Activated gamma-delta T cell (primary cell): ENCODE measurements at regions not wholly inside any gene's neighbourhood (a gene's known extent, or its start where the extent isn't known, plus 50 kb on each side); places are given as distances from the start of the nearest gene placed in this dataset.
"Not testable (repeated sequence)": the region's sequence is repeated elsewhere in the genome, so short reads cannot be mapped to it uniquely, and the experiment has no call there.

ENCODE experiments used
- DNase-seq: peaks from one replicate; lab custom pipeline; 2025; lab: John Stamatoyannopoulos, UW

GRCh38 chr13:58352100-58352499 lies 720.6 kb downstream of the PCDH17 start:
- DNase-seq = not testable (repeated sequence)

GRCh38 chr13:58369936-58370335 lies 738.4 kb downstream of the PCDH17 start:
- no peak for DNase-seq

DNA sequence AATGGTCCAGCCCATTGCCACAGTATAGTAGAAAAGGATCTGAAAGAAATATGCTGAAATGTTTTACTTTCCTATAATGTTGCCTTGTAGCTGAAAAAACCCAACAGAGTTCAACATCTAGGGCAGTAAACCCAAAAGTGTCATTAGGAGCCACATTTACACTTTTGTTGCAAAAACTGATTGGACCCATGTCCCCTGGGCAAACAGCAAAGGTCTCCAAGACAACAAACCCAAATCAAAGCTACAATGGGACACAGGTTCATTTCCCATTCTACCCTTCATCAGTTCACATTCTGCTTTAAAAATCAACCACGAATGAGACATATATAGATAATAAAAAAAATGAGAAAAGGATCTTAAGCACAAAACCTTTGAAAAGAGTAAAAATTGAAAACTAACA lies 744.8 kb downstream of the PCDH17 start:
- no peak for DNase-seq

- DNase-seq = no peak
Observed at GRCh38 chr13:58376775-58377174, 745.2 kb downstream of the PCDH17 start.

DNA sequence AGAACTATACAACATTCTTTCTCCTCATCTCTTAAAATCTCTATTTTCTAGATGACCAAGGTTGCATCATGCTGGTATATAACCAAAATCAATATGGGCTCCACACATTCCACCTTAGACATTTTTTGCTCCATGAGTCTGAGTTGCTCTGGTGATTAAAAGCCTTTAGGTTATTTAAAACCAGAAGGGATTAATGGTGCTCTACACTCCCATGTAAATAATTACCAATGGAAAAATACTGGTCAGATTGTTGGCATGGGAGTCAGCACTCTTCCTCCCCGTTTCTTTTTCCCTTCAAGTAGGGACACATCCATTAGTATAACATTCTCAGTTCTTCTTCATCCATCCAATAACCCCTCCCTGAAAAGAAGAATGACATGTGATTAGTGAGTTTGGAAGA lies 747.7 kb downstream of the PCDH17 start:
- no peak for DNase-seq

- DNase-seq = not testable (repeated sequence)
Observed at GRCh38 chr13:58385336-58385735, 753.8 kb downstream of the PCDH17 start.

DNA sequence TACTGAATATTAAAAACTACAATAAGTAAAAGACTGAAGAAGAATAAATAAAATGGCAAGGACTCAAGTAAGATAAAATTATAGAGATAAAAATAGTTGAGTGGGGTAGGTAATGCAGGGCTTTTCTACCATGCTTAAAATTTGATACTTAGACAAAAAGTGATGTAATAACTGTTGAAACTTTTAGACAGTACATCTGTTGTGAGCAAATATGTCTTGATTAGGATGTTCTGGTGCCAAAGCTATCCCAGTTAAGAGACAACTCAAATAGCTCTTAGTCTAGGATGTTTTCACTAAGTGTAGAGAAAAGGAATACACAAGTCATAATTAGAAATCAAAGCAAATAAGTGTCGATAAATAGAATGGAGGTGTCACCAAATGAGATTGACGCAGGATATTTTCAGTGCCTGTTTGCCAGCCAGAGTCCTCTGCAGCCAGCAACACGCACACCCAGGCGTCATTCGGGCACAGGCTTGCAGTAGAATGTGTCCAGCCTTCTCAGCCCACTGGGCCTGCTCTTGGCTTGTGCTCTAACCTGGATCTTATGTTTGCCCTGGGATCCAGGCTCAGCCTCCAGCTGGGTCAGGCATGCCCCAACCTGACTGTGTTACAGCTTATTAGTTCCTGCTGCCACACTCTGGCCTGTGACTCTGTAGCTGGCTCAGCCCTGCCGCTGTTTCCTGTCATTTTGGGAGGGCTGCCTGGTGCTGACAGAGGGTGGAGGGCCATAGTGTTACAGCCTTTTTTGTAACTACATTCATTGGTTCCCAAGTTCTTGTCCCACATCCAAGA lies 766.2 kb downstream of the PCDH17 start:
- no peak for DNase-seq

- no peak for DNase-seq
Observed at GRCh38 chr13:58399263-58399662, 767.7 kb downstream of the PCDH17 start.

DNA sequence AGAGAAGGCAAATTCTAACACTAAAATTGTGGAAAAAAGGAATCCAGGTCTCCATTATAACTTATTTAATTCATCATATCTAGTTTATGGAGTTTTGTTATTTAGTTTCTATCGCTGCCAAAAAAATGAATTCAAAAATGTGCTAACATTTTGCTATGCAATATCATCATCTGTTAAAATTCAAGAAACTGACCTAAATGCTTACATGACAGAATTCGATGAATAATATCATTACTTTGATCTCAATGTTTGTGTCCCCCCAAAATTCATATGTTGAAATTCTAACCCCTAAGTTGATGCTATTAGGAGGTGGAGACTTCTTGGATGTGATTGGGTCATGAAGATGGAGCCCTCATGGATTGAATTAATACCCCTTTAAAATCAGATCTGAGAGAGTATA lies 775.0 kb downstream of the PCDH17 start:
- no peak for DNase-seq

DNA sequence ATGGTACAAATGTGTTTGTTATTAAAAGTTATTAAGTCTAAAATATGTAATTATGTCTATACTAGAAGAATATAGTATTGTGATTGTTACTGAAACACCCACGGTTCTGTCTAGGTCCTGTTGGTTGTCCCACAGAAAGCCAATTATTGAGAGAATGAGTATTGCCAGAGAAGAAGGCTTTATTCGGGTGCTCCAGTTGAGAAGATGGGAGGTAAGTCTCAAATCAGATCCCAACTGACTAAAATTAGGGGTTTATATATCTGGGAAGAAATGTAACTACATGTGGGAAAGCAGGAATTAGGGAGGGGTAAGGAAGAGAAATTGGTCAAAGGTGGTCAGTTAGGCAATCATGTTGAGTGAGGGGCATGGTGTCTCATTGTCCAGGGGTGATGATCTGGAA lies 798.4 kb downstream of the PCDH17 start:
- DNase-seq = no peak

- no peak for DNase-seq
Observed at GRCh38 chr13:58434943-58435342, 803.4 kb downstream of the PCDH17 start.

- DNase-seq = no peak
Observed at GRCh38 chr13:58437427-58437826, 805.9 kb downstream of the PCDH17 start.

DNA sequence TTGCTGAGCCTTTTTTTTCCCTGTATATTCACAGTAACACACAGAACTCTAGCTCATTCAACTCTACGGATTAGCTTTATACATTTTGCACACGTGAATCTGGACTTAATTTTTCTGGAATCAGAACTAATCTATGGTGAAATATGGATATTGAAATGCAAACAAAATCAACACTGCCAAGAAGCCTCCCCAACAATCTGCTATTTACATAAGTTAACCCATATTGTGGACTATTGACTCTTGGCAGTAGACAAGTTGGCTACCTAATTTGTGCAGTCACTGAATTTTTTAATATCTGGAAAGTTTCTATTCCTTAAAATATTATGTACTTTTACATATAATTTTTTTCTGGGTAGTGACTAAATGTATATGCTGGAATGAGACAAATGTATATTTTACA lies 815.4 kb downstream of the PCDH17 start:
- DNase-seq = no peak

DNA sequence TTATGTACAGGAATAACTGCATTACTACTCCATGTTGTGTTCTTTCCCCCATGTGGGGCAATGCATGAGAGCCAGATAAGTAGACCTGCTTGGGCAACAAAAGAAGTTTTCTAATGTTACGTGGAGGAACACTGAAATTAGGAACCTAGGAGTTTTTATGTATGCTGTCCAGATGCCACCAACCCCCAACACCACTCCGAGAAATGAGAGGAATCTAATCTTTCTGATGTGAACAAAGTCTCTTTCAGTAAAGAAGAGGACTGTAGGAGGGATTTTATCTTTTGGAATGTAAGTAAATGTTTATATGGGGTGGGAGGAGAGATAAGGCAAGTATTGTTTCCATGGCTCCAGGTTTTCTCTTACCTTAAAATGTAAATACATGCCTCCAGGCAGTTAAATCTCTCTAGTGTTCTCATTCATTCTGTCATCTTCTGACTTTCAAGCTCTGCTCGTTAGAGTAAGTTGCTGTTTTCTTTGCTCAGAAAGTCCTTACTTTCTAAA lies 820.6 kb downstream of the PCDH17 start:
- no peak for DNase-seq

DNA sequence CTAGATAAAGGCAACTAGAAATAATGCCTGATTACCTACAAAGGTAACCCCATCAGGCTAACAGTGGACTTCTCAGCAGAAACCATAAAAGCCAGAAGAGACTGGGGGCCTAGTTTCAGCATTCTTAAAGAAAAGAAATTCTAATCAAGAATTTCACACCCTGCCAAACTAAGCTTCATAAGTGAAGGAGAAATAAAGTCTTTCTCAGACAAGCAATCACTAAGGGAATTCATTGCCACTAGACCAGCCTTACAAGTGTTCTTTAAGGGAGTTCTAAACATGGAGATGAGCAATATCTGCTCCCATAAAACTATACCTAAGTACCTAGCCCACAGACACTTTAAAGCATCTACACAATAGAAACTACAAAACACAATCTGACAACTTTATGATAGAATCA lies 823.5 kb downstream of the PCDH17 start:
- DNase-seq = no peak

- no peak for DNase-seq
Observed at GRCh38 chr13:58461217-58461616, 829.7 kb downstream of the PCDH17 start.

DNA sequence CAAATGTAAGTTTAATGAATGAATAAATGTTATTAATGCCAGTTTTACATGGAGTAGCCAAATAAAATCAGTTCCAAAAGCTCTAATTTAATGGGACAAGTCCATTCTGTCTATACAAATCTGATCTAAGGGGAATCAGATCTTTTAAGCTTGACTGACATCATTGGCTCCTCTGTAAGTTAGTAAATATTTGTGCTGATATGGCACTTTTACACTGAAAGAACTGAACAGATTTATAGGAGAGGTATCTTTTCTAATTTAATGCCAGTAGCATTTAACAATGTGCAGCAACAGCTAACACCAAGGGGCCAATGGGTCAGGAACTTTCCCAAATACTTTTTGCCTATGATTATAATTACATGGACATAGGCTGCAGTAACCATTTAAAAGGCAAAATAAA lies 832.3 kb downstream of the PCDH17 start:
- DNase-seq = no peak

- no peak for DNase-seq
Observed at GRCh38 chr13:58467176-58467575, 835.6 kb downstream of the PCDH17 start.

GRCh38 chr13:58472483-58472882 lies 840.9 kb downstream of the PCDH17 start:
- no peak for DNase-seq

GRCh38 chr13:58474581-58474980 lies 843.0 kb downstream of the PCDH17 start:
- no peak for DNase-seq

DNA sequence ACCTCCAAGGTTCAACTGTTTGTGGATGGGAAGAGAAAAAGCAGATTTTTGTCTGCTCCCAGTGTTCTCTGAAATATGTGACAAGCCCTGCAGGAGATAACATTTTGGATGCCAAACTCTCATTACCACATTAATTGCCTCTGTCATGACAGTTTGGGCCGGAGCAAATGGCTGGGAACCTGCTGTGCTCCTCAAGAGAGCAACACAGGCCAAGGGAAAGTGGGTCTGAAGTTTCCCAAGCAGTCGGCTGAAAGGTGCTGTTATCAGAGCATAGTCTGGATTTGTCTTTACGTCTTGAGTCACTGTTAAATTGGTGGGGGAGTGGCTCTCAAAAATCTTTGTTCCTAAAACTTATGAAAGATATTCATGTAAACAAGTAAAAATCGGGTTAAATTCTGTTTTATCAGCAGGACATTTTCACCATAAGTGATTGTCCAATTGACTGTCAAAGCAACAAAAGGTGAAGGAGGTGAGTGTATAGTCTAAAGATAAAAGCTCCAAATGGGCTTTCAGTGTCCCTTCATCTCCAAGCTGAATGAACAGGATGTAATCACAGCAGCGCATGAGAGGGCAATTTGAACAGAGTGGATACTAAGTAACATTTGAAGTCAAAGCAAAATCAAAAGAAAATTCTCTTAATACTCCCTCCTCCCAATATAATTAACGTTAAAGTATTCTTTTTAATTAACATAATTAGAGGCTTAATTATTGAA lies 844.8 kb downstream of the PCDH17 start:
- DNase-seq = no peak

DNA sequence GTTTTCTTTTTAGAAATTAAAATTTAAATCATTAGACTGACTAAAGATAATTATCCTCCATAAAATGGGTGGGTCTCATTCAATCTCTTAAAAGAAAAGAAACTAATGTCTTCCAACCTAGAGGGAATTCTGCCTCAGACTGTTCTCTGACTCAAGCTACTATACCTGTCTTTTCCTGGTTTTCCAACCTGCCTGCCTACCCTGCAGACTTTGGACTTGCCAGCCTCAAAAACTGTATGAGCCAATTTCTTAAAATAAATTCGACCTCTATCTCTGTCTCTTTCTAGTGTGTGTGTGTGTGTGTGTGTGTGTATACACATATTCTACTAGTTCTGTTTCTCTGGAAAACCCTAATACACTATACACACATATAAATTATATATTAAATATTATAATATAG lies 847.3 kb downstream of the PCDH17 start:
- no peak for DNase-seq

GRCh38 chr13:58480061-58480460 lies 848.5 kb downstream of the PCDH17 start:
- no peak for DNase-seq
